GM19324 (cell line): ENCODE measurements at regions not wholly inside any gene's neighbourhood (a gene's known extent, or its start where the extent isn't known, plus 50 kb on each side); places are given as distances from the start of the nearest gene placed in this dataset.
"Not testable (repeated sequence)": the region's sequence is repeated elsewhere in the genome, so short reads cannot be mapped to it uniquely, and the experiment has no call there.

Experiments
- ATAC-seq: cut with Tn5 transposase; IDR thresholded peaks from one replicate; pipeline ENCODE4 v1.9.1; 2021; ENCODE audit warnings: mild to moderate bottlenecking, moderate library complexity; ENCODE audit not compliant: unreplicated experiment, low FRiP score

DNA sequence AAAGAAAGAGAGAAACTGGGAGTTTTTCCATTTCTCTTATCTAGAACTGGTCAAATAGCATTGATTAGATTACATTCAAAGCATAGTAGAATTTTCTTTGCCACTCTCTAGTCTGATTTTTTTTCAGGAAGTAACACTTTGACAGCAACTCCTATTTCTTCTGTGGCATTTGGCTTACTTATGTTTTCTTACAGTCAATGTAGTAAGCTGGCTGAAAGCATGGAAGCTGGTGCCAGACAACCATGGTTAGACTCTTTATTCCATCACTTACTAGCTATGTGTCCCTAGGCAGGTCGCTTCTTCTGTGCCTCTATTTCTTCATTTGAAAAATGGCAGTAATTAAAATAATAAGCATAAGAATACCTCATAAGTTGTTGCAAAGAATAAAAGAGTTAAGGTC is 54.2 kb upstream of the OPRM1 start:
- ATAC-seq = no peak

GRCh38 chr6:153980171-153980570 is 58.9 kb upstream of the OPRM1 start:
- no peak for ATAC-seq

- ATAC-seq = not testable (repeated sequence)
Observed at GRCh38 chr6:153978911-153979548, 60.0 kb upstream of the OPRM1 start.

DNA sequence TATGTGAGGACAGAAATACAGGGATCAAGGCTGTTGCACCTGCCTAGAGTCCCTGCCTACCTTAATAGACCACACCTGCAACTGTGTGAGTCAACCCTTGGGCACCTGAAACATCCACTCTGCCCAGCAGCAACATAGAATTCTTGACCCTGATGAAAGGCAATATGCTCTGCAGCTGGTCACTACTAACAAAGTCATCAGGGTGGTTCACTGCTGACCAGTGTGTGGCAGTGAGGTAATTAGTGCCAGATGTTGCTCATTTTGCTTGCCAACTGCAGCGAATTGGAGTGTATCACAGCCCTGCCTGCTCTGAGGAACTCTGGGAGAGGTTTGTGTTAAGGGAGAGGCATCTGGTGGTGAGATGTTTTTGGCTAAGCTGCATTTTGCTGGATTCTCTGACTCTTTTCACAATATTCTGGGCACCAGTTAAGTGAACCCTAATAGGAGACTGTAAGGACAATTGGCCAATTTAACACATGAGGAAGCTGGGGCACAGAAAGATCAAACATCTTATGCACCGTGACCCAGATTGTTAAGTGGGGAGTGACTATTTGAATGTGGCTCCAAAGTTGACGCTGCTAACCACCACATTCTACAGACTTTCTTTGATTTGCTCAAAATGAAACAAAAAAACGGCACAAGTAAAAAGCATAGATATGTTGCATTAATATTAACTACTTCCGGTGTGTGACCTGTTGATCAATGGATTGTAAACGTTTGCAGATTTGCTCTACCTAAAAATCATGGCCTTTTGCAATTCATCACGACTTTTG is 61.9 kb upstream of the OPRM1 start:
- ATAC-seq = peak; percentile 51

DNA sequence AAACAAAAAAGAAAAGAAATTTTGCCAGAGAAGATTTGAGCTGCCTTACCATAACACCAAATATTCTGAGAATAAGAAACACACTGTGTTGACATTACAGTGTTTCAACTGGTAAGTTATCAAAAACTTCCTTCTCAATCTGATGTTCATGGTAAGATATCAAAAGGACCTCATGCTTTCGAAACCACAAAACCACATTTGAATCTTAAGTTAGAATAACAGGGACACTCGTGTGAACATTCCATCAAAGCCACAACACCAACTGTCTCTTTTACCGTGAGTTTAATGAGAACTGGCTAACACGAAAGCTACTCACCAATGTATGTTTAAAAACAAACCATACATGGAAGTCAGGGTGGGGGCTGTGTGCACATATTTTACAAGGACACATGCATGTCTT is 73.0 kb upstream of the OPRM1 start:
- ATAC-seq = no peak

DNA sequence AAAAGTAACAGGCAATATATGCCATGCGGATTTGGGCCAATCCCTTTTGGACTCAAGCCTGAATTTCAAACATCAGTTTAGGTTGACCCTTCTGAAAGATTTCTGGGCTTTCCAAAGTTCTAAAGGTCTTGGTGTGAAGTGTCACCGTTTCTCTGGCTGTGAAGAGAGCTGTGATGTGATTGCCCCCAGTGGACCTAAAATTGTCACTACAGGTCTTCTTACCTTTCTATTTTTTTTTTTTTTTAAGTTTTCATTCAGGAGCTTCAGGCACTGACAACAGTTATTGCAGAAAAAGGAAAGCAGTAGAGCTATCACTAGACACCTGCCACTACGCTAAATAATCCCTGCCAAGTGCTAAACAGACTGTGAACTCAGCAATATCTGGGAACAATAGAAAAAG is 75.7 kb upstream of the OPRM1 start:
- ATAC-seq = no peak

DNA sequence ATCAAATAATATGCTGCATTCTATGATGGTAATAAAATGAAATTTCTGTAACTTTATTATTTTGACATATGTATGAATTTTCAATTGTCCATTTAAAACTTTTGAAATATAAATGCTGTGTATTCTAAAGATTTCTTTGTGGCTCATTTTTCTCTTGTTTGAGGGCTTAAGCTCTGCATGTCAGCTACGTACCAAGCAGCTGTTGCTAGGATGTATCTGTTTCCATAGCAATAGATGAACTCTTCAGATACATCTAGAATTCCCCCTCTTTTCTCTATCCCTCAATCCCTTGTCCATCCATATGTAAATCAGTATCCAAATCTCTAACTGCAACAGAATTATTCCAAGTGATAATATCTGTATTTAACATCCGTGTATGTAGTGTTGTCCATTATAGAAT is 76.5 kb upstream of the OPRM1 start:
- no peak for ATAC-seq

- ATAC-seq = no peak
Observed at GRCh38 chr6:153960741-153961140, 78.3 kb upstream of the OPRM1 start.

DNA sequence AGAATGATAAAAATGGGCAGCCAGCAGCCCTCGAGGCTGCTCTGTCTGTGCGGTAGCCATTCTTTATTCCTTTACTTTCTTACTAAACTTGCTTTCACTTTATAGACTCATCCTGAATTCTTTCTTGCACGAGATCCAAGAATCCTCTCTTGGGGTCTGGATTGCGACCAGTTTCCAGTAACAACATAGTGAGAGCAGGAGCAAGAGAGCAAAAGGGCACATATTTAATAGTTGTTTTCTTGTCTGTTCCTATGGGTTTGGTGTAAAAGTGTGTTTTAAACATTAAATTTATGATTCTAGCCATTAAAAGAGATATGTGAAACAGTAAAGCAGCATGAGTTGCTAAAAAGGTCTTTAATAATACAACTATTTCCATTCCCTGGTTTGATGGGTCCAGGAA is 78.8 kb upstream of the OPRM1 start:
- ATAC-seq = no peak

DNA sequence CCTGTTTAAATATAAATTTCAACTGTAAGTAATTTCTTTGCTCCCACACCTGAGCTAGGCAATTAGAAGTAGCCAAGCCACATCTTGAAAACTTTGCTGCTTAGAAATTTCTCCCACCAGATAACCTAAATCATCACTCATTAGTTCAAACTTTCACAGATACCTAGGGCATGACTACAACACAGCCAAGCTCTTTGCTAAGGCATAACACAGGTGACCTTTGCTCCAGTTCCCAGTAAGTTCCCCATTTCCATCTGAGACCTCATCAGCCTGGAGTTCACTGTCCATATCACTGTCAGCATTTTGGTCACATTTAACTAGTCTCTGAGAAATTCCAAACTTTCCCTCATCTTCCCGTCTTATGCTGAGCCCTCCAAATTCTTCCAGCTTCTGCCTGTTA is 79.8 kb upstream of the OPRM1 start:
- ATAC-seq = no peak

DNA sequence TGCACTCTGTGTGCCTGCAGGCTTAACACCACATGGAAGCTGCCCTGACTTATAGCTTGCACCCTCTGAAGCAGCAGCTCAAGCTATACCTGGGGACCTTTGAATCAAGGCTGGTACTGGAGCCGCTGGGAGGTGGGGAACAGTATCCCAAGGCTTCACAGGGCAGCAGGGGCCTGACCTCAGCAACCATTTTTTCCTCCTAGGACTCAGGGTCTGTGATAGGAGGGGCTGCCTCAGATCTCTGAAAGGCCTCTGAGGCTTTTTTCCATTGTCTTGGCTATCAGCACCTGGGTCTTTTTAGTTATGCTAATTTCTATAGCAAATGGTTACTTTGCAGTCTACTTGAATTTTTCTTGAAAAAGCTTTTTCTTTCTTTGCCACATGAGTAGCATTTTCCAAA is 80.2 kb upstream of the OPRM1 start:
- peak; percentile 9 for ATAC-seq

DNA sequence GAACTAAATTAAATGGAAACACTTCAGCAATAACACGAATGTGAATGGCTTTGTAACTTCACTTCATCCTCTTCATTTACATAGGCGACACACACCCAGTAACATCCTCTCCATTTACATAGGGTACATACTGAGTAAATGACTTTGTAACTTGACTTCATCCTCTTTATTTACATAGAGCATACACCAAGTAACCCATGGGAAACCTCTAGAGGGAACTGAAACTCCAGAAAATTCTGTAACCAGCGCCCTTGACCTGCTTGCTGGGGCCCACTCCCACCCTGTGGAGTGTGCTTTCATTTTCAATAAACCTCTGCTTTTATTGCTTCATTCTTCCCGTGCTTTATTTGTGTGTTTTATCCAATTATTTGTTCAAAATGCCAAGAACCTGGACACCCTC is 81.6 kb upstream of the OPRM1 start:
- ATAC-seq = peak; percentile 96

GRCh38 chr6:153956808-153957207 is 82.2 kb upstream of the OPRM1 start:
- no peak for ATAC-seq

DNA sequence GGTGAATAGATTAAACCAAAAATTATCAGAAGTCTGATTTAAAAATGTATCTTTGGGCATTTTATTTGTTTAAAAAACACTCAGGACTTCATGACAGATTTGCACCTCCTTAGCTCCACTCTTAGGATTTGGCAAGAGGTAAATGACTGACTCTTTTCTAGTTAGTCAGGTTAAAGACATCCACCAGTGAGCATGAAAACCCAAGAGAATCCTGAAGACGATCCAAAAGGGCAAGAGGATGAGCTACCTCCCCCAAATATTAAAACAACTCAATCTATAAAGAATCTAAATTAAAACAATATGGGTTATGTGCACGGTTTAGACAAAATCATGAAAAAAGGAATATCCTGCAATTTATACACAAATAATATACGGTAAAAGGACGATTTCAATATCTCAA is 89.4 kb upstream of the OPRM1 start:
- no peak for ATAC-seq

DNA sequence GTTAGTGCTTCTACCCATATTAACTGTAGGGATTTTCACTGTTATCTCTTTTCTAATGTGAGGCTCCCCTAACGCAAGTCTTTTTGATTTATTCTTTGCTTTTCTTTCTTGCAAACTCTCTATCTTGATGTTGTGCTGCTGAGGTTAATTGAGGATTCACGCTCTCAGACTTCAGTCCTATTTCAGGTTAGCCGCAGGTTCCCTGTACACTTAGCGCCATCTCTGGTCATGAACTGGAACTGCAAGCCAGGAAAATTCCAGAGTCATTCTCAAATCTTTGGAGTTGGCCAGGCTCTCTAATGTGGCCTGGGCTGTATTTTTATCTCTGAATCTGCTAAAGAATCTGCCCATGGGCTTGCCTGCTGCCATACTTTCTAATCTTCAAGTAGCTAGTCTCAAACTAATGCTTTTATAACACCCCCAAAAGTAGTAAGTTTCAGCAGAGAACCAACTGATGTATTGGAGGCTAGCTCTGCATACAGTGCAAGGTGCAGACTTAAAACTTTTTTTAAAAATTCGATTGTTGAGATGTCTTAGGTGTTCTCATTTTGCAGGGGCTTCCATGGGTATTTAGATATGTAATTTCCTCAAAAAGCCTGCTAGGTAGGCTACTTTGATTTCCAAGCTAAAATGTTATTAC is 91.1 kb upstream of the OPRM1 start:
- no peak for ATAC-seq

- no peak for ATAC-seq
Observed at GRCh38 chr6:153944201-153944600, 94.8 kb upstream of the OPRM1 start.

GRCh38 chr6:153942361-153942760 is 96.7 kb upstream of the OPRM1 start:
- no peak for ATAC-seq

- no peak for ATAC-seq
Observed at GRCh38 chr6:153941768-153942167, 97.3 kb upstream of the OPRM1 start.

DNA sequence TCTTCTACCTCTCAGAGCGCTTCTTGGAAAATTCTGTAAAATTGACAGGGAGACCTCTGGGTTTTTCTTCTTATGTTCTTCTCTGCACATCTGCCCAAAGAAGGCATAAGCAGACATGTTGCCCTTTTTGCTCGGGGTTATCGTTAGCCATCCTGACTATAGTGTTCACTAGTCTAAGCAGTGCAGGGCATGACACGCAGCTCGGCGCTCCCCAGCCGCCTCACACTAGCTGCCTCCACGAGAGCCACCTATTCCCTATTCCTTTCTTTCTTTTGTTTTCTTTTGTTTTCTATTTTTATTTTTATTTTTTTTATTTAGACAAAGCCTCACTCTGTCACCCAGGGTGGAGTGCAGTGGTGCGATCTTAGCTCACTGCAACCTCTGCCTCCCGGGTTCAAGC is 100.2 kb upstream of the OPRM1 start:
- ATAC-seq = no peak

GRCh38 chr6:153931431-153931830 is 107.6 kb upstream of the OPRM1 start:
- ATAC-seq = no peak

- no peak for ATAC-seq
Observed at GRCh38 chr6:153927867-153928266, 111.2 kb upstream of the OPRM1 start.
